H9 (cell line): ENCODE measurements at regions not wholly inside any gene's neighbourhood (a gene's known extent, or its start where the extent isn't known, plus 50 kb on each side); places are given as distances from the start of the nearest gene placed in this dataset.

Source experiments
- DNase-seq: peaks from one replicate; pipeline ENCODE4 v3.0.0-alpha.2; 2017
- H2AFZ ChIP-seq: one replicate; pipeline ENCODE4 v1.6.1; 2013; ENCODE audit warnings: mild to moderate bottlenecking, low read length, control low read depth, moderate library complexity
- H2AK5ac ChIP-seq: 2 replicates; pipeline ENCODE4 v1.6.1; 2013; ENCODE audit warnings: low read length, control low read depth, mixed read lengths; ENCODE audit not compliant: insufficient read length
- H2BK120ac ChIP-seq: one replicate; pipeline ENCODE4 v1.6.1; 2013; ENCODE audit warnings: low read depth, mild to moderate bottlenecking, low read length, control low read depth, inconsistent platforms; ENCODE audit not compliant: poor library complexity, severe bottlenecking
- H2BK12ac ChIP-seq: 2 replicates; pipeline ENCODE4 v1.6.1; 2013; ENCODE audit warnings: low read length, control low read depth, mixed read lengths, low read depth; ENCODE audit not compliant: insufficient read length
- H2BK15ac ChIP-seq: 2 replicates; pipeline ENCODE4 v1.6.1; 2013; ENCODE audit warnings: low read depth, low read length, control low read depth
- H2BK20ac ChIP-seq: one replicate; pipeline ENCODE4 v1.6.1; 2013; ENCODE audit warnings: low read depth, mild to moderate bottlenecking, low read length, control low read depth, inconsistent platforms; ENCODE audit not compliant: poor library complexity, severe bottlenecking
- H2BK5ac ChIP-seq: 2 replicates; pipeline ENCODE4 v1.6.1; 2013; ENCODE audit warnings: low read length, control low read depth, mixed read lengths; ENCODE audit not compliant: insufficient read length
- H3K14ac ChIP-seq: 2 replicates; pipeline ENCODE4 v1.6.1; 2013; ENCODE audit warnings: low read length, control low read depth; ENCODE audit not compliant: insufficient read depth
- H3K18ac ChIP-seq: 2 replicates; pipeline ENCODE4 v1.6.1; 2013; ENCODE audit warnings: low read depth, mild to moderate bottlenecking, mixed read lengths, low read length, control low read depth; ENCODE audit not compliant: insufficient read length
- H3K23ac ChIP-seq: 2 replicates; pipeline ENCODE4 v1.6.1; 2013; ENCODE audit warnings: low read length, control low read depth, mixed read lengths, low read depth; ENCODE audit not compliant: insufficient read length
- H3K23me2 ChIP-seq: 2 replicates; pipeline ENCODE4 v1.6.1; 2013; ENCODE audit warnings: low read depth, mild to moderate bottlenecking, mixed read lengths, low read length, control low read depth; ENCODE audit not compliant: insufficient read length, poor library complexity, severe bottlenecking
- H3K27ac ChIP-seq: 2 replicates; pipeline ENCODE4 v1.5.1; 2013; ENCODE audit warnings: low read length, control low read depth, mixed read lengths, low read depth; ENCODE audit not compliant: insufficient read length
- H3K27me3 ChIP-seq: 2 replicates; pipeline ENCODE4 v1.6.1; 2013; ENCODE audit warnings: low read length, control low read depth, inconsistent platforms; ENCODE audit not compliant: insufficient read depth
- H3K4ac ChIP-seq: 2 replicates; pipeline ENCODE4 v1.6.1; 2013; ENCODE audit warnings: low read depth, mild to moderate bottlenecking, control low read depth, inconsistent platforms, low read length, moderate library complexity
- H3K4me1 ChIP-seq: 2 replicates; pipeline ENCODE4 v1.6.1; 2013; ENCODE audit warnings: low read length, control low read depth, inconsistent platforms; ENCODE audit not compliant: insufficient read depth
- H3K4me2 ChIP-seq: 2 replicates; pipeline ENCODE4 v1.6.1; 2013; ENCODE audit warnings: low read length, control low read depth, mixed read lengths; ENCODE audit not compliant: insufficient read length, insufficient read depth
- H3K56ac ChIP-seq: 2 replicates; pipeline ENCODE4 v1.6.1; 2013; ENCODE audit warnings: low read depth, mild to moderate bottlenecking, mixed read lengths, low read length, control low read depth; ENCODE audit not compliant: insufficient read length
- H3K79me1 ChIP-seq: 2 replicates; pipeline ENCODE4 v1.6.1; 2013; ENCODE audit warnings: low read depth, mild to moderate bottlenecking, moderate library complexity, low read length, control low read depth, inconsistent platforms; ENCODE audit not compliant: insufficient read depth, poor library complexity, severe bottlenecking
- H3K79me2 ChIP-seq: 2 replicates; pipeline ENCODE4 v1.6.1; 2013; ENCODE audit warnings: low read length, control low read depth, inconsistent platforms; ENCODE audit not compliant: insufficient read depth
- H3K9ac ChIP-seq: 2 replicates; pipeline ENCODE4 v1.6.1; 2013; ENCODE audit warnings: low read length, control low read depth, mixed read lengths; ENCODE audit not compliant: insufficient read length; ENCODE audit errors: extremely low read depth
- H3K9me3 ChIP-seq: one replicate; pipeline ENCODE4 v1.6.1; 2013; ENCODE audit warnings: low read depth, low read length, inconsistent platforms; ENCODE audit not compliant: control insufficient read depth
- H3T11ph ChIP-seq: one replicate; pipeline ENCODE4 v1.6.1; 2013; ENCODE audit warnings: mild to moderate bottlenecking, low read length, control low read depth, inconsistent platforms
- H4K20me1 ChIP-seq: one replicate; pipeline ENCODE4 v1.6.1; 2013; ENCODE audit not compliant: control insufficient read depth, insufficient read length, insufficient read depth
- H4K5ac ChIP-seq: 2 replicates; pipeline ENCODE4 v1.6.1; 2013; ENCODE audit warnings: low read depth, mild to moderate bottlenecking, mixed read lengths, low read length, control low read depth; ENCODE audit not compliant: insufficient read length
- H4K8ac ChIP-seq: replicated peaks from 2 replicates; pipeline ENCODE4 v1.6.1; 2013; ENCODE audit warnings: low read length, control low read depth, mixed read lengths, low read depth; ENCODE audit not compliant: insufficient read length
- H4K91ac ChIP-seq: 2 replicates; pipeline ENCODE4 v1.6.1; 2013; ENCODE audit warnings: low read depth, mild to moderate bottlenecking, moderate library complexity, mixed read lengths, low read length, control low read depth; ENCODE audit not compliant: insufficient read length
- H3K27ac Mint-ChIP-seq, 3 experiments: 2 replicates in 2 of 3; 3 replicates in 1 of 3; pipeline ENCODE4 v1.8.0; 2020 to 2021; ENCODE audit warnings: mixed read lengths in 3 of 3, mild to moderate bottlenecking in 1 of 3, moderate library complexity in 1 of 3
- H3K27me3 Mint-ChIP-seq: 2 replicates; pipeline ENCODE4 v1.8.0; 2021; ENCODE audit warnings: low read depth, mild to moderate bottlenecking, moderate library complexity, mixed read lengths
- H3K36me3 Mint-ChIP-seq, 3 experiments: 2 replicates in 2 of 3; 3 replicates in 1 of 3; pipeline ENCODE4 v1.8.0; 2020 to 2021; ENCODE audit warnings: low read depth in 3 of 3, mixed read lengths in 3 of 3; ENCODE audit not compliant: insufficient read depth in 1 of 3
- H3K4me1 Mint-ChIP-seq, 2 experiments: 2 replicates each; pipeline ENCODE4 v1.8.0; 2020; ENCODE audit warnings: mixed read lengths in 2 of 2
- H3K4me3 Mint-ChIP-seq, 2 experiments: 2 replicates in 1 of 2; 3 replicates in 1 of 2; pipeline ENCODE4 v1.8.0; 2020 to 2021; ENCODE audit warnings: mild to moderate bottlenecking in 2 of 2, mixed read lengths in 2 of 2, moderate library complexity in 1 of 2
- H3K9me3 Mint-ChIP-seq, 2 experiments: 2 replicates in 1 of 2; 3 replicates in 1 of 2; pipeline ENCODE4 v1.8.0; 2020; ENCODE audit warnings: mild to moderate bottlenecking in 2 of 2, mixed read lengths in 2 of 2, moderate library complexity in 1 of 2
- WGBS: extraction: QIAGEN DNeasy Blood & Tissue Kit; methylation state at CpG from one replicate; pipeline ENCODE4 v1.1.7; 2013; ENCODE audit warnings: missing lambda C conversion rate, low lambda C conversion rate, mixed read lengths; ENCODE audit not compliant: insufficient read length; ENCODE audit errors: extremely low coverage; 5-methylcytosine and 5-hydroxymethylcytosine counted together
- TF ChIP-seq, protein P1 (sequence below): fragments of 200-600 bp; sonication (generic); conservative IDR thresholded peaks from 3 replicates; pipeline ENCODE4 v1.8.0; 2021; ENCODE audit warnings: antibody characterized with exemption, mild to moderate bottlenecking

GRCh38 chr2:152280780-152281179 lies 54.2 kb upstream of the FMNL2 start:
- TF ChIP-seq, protein P1, sequence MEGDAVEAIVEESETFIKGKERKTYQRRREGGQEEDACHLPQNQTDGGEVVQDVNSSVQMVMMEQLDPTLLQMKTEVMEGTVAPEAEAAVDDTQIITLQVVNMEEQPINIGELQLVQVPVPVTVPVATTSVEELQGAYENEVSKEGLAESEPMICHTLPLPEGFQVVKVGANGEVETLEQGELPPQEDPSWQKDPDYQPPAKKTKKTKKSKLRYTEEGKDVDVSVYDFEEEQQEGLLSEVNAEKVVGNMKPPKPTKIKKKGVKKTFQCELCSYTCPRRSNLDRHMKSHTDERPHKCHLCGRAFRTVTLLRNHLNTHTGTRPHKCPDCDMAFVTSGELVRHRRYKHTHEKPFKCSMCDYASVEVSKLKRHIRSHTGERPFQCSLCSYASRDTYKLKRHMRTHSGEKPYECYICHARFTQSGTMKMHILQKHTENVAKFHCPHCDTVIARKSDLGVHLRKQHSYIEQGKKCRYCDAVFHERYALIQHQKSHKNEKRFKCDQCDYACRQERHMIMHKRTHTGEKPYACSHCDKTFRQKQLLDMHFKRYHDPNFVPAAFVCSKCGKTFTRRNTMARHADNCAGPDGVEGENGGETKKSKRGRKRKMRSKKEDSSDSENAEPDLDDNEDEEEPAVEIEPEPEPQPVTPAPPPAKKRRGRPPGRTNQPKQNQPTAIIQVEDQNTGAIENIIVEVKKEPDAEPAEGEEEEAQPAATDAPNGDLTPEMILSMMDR = no peak
- Histone ChIP-seq H4K5ac (no peak overlapping the region), H3K23ac (no peak overlapping the region), H3K18ac (no peak overlapping the region), H2BK20ac (no peak overlapping the region), H3K27me3 (no peaks in the 10 kb centered on the region), H3K79me1 (no peaks in the 10 kb centered on the region), H3K4ac (no peak overlapping the region), H2BK12ac (no peak overlapping the region), H3K23me2 (no peaks in the 10 kb centered on the region), H2BK120ac (no peak overlapping the region), H4K20me1 (no peaks in the 10 kb centered on the region), H2AFZ (no peak overlapping the region), H3T11ph (no peak overlapping the region), H4K91ac (no peak overlapping the region), H3K14ac (no peak overlapping the region), H3K79me2 (no peaks in the 10 kb centered on the region), H3K4me2 (no peak overlapping the region), H2BK15ac (no peak overlapping the region), H3K4me1 (no peaks in the 10 kb centered on the region), H3K9ac (no peak overlapping the region), H3K9me3 (no peaks in the 10 kb centered on the region), H3K27ac (no peak overlapping the region), H4K8ac (no peak overlapping the region), H3K56ac (no peak overlapping the region), H2AK5ac (no peak overlapping the region), H2BK5ac (no peak overlapping the region)
- H3K4me3 Mint-ChIP-seq = no peak overlapping the region
- peaks cover 4% of the 10 kb centered on the region; the same call in 1 of the 2 replicates for H3K27me3 Mint-ChIP-seq
- H3K36me3 Mint-ChIP-seq = peaks cover 3 to 20% (median 6%) of the 10 kb centered on the region in 3 experiments; a peak in 4 of 7 replicates
- no peak for DNase-seq
- no CpG with 5 or more reads among the region's 2 CpGs for WGBS
- H3K27ac Mint-ChIP-seq = no peak overlapping the region
- no peaks in the 10 kb centered on the region for H3K4me1 Mint-ChIP-seq
- H3K9me3 Mint-ChIP-seq = peaks cover 25 to 32% of the 10 kb centered on the region in 2 experiments
